ENCODE measurements at regions not wholly inside any gene's neighbourhood (a gene's known extent, or its start where the extent isn't known, plus 50 kb on each side); places are given as distances from the start of the nearest gene placed in this dataset.

DNA sequence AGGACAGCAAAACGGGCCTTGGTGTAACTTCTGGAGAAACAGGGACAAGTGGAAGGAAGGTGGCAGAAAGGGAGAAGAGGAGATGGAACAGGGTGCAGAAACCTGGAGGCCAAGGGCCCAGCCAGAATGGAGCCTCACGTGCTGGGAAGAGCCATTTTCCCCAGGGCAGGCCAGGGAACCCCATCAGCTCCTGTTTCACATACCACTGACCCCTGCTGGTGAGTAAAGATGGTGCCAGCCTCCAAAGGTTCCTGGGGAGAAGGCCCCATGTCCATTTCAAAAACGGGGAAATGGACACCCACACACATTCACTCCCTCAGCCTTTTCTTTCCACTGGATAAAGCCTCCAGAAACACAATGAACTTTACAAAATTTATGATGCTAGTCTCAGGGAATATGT lies 57.6 kb upstream of the JUN start:
- TF ChIP-seq CTCF (conservative IDR thresholded peaks at IDR 0.05; ENCODE audit: low read length): peak; percentile 56
- TF ChIP-seq EZH2phosphoT487 (IDR thresholded peaks at IDR 0.05; ENCODE audit: borderline replicate concordance): no peak

All from Loucy (cell line).